Kidney epithelial cell (primary cell): ENCODE measurements at regions not wholly inside any gene's neighbourhood (a gene's known extent, or its start where the extent isn't known, plus 50 kb on each side); places are given as distances from the start of the nearest gene placed in this dataset.

Experiments
- DNase-seq: peaks from one replicate; pipeline ENCODE4 v3.0.0-alpha.2; 2010; ENCODE audit warnings: low read depth
- H3K27me3 ChIP-seq: 2 replicates; pipeline ENCODE4 v1.6.0; 2011; ENCODE audit warnings: low read length; ENCODE audit not compliant: control insufficient read depth, insufficient read depth
- H3K36me3 ChIP-seq: 2 replicates; pipeline ENCODE4 v1.5.1; 2011; ENCODE audit warnings: low read length; ENCODE audit not compliant: control insufficient read depth, insufficient read depth
- H3K4me3 ChIP-seq: 2 replicates; pipeline ENCODE4 v1.5.1; 2011; ENCODE audit warnings: low read depth, mild to moderate bottlenecking, control low read depth, low read length
- TF ChIP-seq, protein P1 (sequence below): IDR thresholded peaks from 2 replicates; pipeline ENCODE4 v1.5.1; 2011; ENCODE audit warnings: mild to moderate bottlenecking, moderate library complexity, low read length, control low read depth, inconsistent platforms; ENCODE audit not compliant: insufficient read depth, poor library complexity, severe bottlenecking

DNA sequence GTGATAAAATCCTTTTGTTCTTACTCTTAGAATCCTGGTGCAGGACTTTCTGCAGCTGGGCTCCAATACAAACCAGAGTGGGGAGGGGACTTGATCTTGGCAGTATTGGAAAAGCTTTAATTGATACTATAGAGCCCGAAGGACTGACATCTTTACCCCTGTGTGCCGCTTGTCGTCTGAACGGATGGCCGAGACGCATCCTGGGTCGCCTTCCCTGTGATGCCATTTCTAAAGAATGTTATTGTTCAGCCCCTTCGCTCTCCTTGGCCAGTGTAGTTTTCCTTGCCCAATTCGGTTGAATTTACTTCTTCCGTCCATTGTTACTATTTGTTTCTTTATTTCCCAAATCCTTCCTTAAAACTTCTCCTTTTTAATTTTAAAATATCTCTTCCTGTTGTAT lies 80.9 kb downstream of the CLDN34 start:
- TF ChIP-seq, protein P1, sequence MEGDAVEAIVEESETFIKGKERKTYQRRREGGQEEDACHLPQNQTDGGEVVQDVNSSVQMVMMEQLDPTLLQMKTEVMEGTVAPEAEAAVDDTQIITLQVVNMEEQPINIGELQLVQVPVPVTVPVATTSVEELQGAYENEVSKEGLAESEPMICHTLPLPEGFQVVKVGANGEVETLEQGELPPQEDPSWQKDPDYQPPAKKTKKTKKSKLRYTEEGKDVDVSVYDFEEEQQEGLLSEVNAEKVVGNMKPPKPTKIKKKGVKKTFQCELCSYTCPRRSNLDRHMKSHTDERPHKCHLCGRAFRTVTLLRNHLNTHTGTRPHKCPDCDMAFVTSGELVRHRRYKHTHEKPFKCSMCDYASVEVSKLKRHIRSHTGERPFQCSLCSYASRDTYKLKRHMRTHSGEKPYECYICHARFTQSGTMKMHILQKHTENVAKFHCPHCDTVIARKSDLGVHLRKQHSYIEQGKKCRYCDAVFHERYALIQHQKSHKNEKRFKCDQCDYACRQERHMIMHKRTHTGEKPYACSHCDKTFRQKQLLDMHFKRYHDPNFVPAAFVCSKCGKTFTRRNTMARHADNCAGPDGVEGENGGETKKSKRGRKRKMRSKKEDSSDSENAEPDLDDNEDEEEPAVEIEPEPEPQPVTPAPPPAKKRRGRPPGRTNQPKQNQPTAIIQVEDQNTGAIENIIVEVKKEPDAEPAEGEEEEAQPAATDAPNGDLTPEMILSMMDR: no peak

DNA sequence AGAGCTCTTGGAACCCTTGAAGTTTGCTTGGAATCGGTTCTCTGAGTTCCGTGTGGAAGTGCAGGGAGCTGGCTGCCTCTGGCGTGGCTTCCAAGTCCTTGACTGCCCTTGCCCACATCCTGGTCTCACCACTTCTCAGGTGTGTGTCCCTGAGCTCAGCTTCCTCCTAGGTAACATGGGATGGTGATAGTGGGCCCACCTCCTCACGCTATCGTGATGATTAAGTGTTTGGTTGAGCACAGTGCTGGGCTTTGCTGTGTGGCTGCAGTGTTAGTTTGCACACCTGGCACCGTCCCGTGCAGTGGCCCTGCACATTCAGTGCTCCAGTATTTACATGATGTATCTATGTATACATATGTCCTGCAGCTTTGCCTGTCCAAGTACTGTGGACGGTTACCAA lies 81.5 kb downstream of the CLDN34 start:
- Histone ChIP-seq H3K36me3 (no peaks in the 10 kb centered on the region), H3K27me3 (no peaks in the 10 kb centered on the region), H3K4me3 (no peak overlapping the region)
- DNase-seq: no peak
- TF ChIP-seq, protein P1: no peak

More for the DNA sequence above, 80.9 kb downstream of the CLDN34 start:
- Histone ChIP-seq H3K27me3 (no peaks in the 10 kb centered on the region), H3K4me3 (no peak overlapping the region), H3K36me3 (no peaks in the 10 kb centered on the region)
- no peak for DNase-seq

DNA sequence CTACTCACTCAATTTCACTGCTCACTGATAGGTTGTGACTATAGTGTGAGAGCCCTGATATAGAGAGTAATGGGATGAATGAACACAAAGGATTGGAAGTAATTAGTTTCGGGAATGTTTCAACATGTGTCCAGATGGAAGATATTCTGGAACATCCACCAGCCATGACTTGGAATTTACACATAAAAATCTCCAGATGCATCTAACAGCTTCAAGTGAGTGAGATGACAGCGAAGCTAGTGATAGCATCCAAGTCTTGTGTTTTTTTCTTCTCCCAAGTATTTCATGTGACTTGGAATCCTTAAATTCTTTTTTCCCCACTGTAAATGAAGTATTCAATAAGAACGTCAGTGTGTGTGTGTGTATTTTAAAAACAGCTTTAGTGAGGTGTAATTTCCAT lies 82.1 kb downstream of the CLDN34 start:
- Histone ChIP-seq H3K4me3 (no peak overlapping the region), H3K36me3 (no peaks in the 10 kb centered on the region), H3K27me3 (no peaks in the 10 kb centered on the region)
- no peak for DNase-seq
- TF ChIP-seq, protein P1: no peak

DNA sequence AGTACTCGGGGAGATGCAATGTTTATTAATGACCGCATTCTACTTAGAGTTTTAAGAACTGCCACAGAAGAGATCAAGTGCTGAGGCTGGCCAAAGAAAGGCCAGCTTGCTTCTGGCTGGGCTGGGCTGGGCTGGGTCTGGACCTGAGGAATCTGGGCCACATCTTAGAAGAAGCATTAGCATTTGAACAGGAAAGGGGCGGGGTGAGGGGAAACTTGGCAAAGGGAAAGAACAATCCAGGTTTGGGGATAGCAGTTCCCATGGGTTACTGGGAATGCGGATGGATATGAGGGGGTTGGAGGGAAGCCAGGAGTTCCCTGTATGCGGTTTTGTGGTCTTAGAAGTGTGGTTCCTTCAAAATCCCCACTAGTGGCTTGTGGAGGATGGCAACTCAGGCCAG lies 83.3 kb downstream of the CLDN34 start:
- TF ChIP-seq, protein P1: no peak
- no peak for DNase-seq
- Histone ChIP-seq H3K4me3 (no peak overlapping the region), H3K27me3 (no peaks in the 10 kb centered on the region), H3K36me3 (no peaks in the 10 kb centered on the region)

DNA sequence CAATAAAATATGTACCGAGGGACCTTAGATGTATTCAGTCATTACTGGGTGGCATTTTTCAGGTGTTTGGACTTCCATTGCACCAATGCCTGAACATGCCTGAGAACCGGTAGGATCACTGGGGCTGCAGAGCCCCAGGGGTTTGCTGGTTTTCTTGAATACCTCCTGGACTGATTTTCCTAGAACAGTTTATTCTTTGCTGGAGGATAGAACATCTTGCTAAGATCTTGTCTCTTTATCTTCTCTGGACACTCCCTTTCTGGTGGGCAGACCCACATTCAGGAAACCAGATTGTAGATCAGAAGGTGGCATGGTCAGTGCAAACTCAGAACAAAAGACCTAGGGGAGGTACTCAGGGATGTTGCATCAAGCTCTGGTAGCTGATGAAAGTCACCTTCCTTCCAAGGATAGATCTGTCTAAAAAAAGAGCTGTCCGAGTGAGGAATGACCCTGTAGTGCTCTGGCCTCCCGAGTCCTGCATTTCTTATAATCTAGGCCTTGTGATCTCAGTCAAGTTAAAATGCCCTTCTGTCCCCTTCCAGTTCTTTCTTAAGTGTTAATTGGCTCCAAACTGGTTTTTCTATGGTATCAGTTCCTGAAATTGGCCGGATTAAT lies 84.8 kb downstream of the CLDN34 start:
- H3K36me3 ChIP-seq: no peaks in the 10 kb centered on the region
- H3K4me3 ChIP-seq: no peak overlapping the region
- no peak for DNase-seq
- no peaks in the 10 kb centered on the region for H3K27me3 ChIP-seq
- TF ChIP-seq, protein P1: no peak

DNA sequence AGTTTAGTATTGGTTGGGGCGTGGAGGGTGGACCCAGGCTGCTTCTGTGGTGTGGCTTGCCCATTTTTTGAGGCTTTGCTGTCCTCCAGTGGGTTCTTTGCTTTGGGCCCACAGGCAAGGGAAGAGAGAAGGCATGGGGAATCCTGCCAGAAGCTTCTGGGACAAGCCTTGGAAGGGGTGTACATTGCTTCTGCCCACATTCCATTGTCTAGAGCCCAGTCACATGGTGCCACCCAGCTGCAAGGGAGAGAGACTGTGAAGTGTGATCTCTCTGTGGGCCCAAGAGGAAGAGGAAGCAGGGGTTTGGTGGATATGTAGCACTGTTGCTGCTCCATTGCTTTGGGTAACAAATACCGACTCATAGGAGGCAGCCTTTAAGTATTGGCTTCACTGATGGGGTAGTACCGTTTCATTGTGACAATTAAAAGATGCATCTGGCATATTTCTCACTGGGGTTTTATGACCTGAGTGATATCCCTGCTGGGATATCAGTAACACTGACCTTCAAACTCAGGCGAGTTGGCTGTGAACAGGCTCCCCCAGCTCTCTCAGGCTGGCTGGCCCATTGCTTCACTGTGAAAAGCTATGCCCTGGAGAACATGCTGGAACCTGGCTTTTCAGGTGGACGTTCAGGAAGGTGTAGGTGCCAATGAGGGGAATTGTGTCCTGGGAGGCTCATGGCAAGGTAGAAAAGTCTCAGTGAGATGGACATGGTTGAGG lies 85.9 kb downstream of the CLDN34 start:
- H3K4me3 ChIP-seq: no peak overlapping the region
- H3K27me3 ChIP-seq: no peaks in the 10 kb centered on the region
- no peak for DNase-seq
- TF ChIP-seq, protein P1: no peak
- no peaks in the 10 kb centered on the region for H3K36me3 ChIP-seq
